ENCODE measurements at regions not wholly inside any gene's neighbourhood (a gene's known extent, or its start where the extent isn't known, plus 50 kb on each side); places are given as distances from the start of the nearest gene placed in this dataset.

- TF ChIP-seq POLR2A (IDR thresholded peaks at IDR 0.05; ENCODE audit: low read depth, low read length) (no peak), POLR2AphosphoS5 (IDR thresholded peaks at IDR 0.05; ENCODE audit: low read depth, low read length) (no peak), TAF1 (IDR thresholded peaks at IDR 0.05; ENCODE audit: borderline replicate concordance, low read depth, low read length) (no peak)
These were observed 69.7 kb downstream of the CARTPT start for GRCh38 chr5:71788794-71789193.
